Stimulated activated naive CD8-positive, alpha-beta T cell treated with anti-CD3 and anti-CD28 coated beads, Interleukin-15, Interleukin-2, amounts not matched to agents 100 U/mL and 50 U/mL, for 24 hours (primary cell): ENCODE measurements at regions not wholly inside any gene's neighbourhood (a gene's known extent, or its start where the extent isn't known, plus 50 kb on each side); places are given as distances from the start of the nearest gene placed in this dataset.

ENCODE experiments used
- ATAC-seq: fragments of 150-1000 bp; cut with Tn5 transposase; one replicate; pipeline ENCODE4 v1.10.0; 2021
- DNase-seq: peaks from one replicate; pipeline ENCODE4 v3.0.0; 2021

GRCh38 chr6:3524456-3524855 is 67.6 kb upstream of the SLC22A23 start:
- DNase-seq (no peak), ATAC-seq (no peak)

GRCh38 chr6:3523966-3524365 is 67.1 kb upstream of the SLC22A23 start:
- DNase-seq, result no peak
- no peak for ATAC-seq

- no peak for ATAC-seq
These were observed 66.4 kb upstream of the SLC22A23 start for GRCh38 chr6:3523271-3523670.

GRCh38 chr6:3522561-3523260 is 65.9 kb upstream of the SLC22A23 start:
- no peak for ATAC-seq
- DNase-seq, result no peak

More at GRCh38 chr6:3523271-3523670, 66.4 kb upstream of the SLC22A23 start:
- DNase-seq, result no peak

- DNase-seq, result no peak
- no peak for ATAC-seq
These were observed 63.7 kb upstream of the SLC22A23 start for GRCh38 chr6:3520281-3521230.

GRCh38 chr6:3518356-3519190 is 61.7 kb upstream of the SLC22A23 start:
- DNase-seq, result no peak

GRCh38 chr6:3517350-3517749 is 60.5 kb upstream of the SLC22A23 start:
- ATAC-seq (no peak), DNase-seq (no peak)

More at GRCh38 chr6:3518356-3519190, 61.7 kb upstream of the SLC22A23 start:
- ATAC-seq, result no peak

GRCh38 chr6:3516092-3516491 is 59.2 kb upstream of the SLC22A23 start:
- ATAC-seq (no peak), DNase-seq (no peak)

- no peak for DNase-seq
These were observed 58.8 kb upstream of the SLC22A23 start for GRCh38 chr6:3515669-3516068.

GRCh38 chr6:3513416-3513815 is 56.6 kb upstream of the SLC22A23 start:
- no peak for ATAC-seq
- no peak for DNase-seq

More at GRCh38 chr6:3515669-3516068, 58.8 kb upstream of the SLC22A23 start:
- ATAC-seq, result no peak

- no peak for DNase-seq
- ATAC-seq, result no peak
These were observed 56.0 kb upstream of the SLC22A23 start for GRCh38 chr6:3512832-3513231.

- no peak for DNase-seq
- no peak for ATAC-seq
These were observed 53.8 kb upstream of the SLC22A23 start for GRCh38 chr6:3510617-3511016.

- DNase-seq (no peak), ATAC-seq (no peak)
These were observed 53.3 kb upstream of the SLC22A23 start for GRCh38 chr6:3510178-3510577.

GRCh38 chr6:3509336-3509735 is 52.5 kb upstream of the SLC22A23 start:
- no peak for ATAC-seq
- DNase-seq, result no peak

GRCh38 chr6:3506751-3507383 is 50.0 kb upstream of the SLC22A23 start:
- ATAC-seq, result no peak
- no peak for DNase-seq
